NCI-H2081 treated with DMSO at 0.1 percent for 48 hours (cell line): ENCODE measurements at regions not wholly inside any gene's neighbourhood (a gene's known extent, or its start where the extent isn't known, plus 50 kb on each side); places are given as distances from the start of the nearest gene placed in this dataset.
A peak's percentile ranks its signal among the peaks of the same experiment; 100 is the strongest.
"Not testable (repeated sequence)": the region's sequence is repeated elsewhere in the genome, so short reads cannot be mapped to it uniquely, and the experiment has no call there.

Source experiments
- DNase-seq: peaks from one replicate; lab custom pipeline; 2025; lab: John Stamatoyannopoulos, UW

GRCh38 chr5:18461766-18462165 is 827.5 kb downstream of the TAF11L14 start:
- no peak for DNase-seq

GRCh38 chr5:18465833-18466681 is 831.8 kb downstream of the TAF11L14 start:
- peak; percentile 83 for DNase-seq

GRCh38 chr5:18466731-18467130 is 832.5 kb downstream of the TAF11L14 start:
- no peak for DNase-seq

GRCh38 chr5:18471791-18472190 is 837.5 kb downstream of the TAF11L14 start:
- not testable (repeated sequence) for DNase-seq

- DNase-seq, result no peak
Observed at GRCh38 chr5:18483451-18483850, 849.2 kb downstream of the TAF11L14 start.

GRCh38 chr5:18487928-18488480 is 853.7 kb downstream of the TAF11L14 start:
- DNase-seq, result no peak

- no peak for DNase-seq
Observed at GRCh38 chr5:18489703-18490102, 855.4 kb downstream of the TAF11L14 start.

GRCh38 chr5:18491349-18491748 is 857.1 kb downstream of the TAF11L14 start:
- DNase-seq, result no peak

- DNase-seq, result no peak
Observed at GRCh38 chr5:18495157-18495556, 860.9 kb downstream of the TAF11L14 start.

- no peak for DNase-seq
Observed at GRCh38 chr5:18496041-18496440, 861.8 kb downstream of the TAF11L14 start.

GRCh38 chr5:18497089-18497488 is 862.8 kb downstream of the TAF11L14 start:
- no peak for DNase-seq

- no peak for DNase-seq
Observed at GRCh38 chr5:18503797-18504328, 869.6 kb downstream of the TAF11L14 start.

GRCh38 chr5:18507114-18507513 is 872.9 kb downstream of the TAF11L14 start:
- DNase-seq, result no peak

GRCh38 chr5:18517641-18518380 is 883.6 kb downstream of the TAF11L14 start:
- no peak for DNase-seq

- no peak for DNase-seq
Observed at GRCh38 chr5:18523380-18523779, 889.1 kb downstream of the TAF11L14 start.

GRCh38 chr5:18526792-18527405 is 892.6 kb downstream of the TAF11L14 start:
- DNase-seq, result no peak

- DNase-seq, result no peak
Observed at GRCh38 chr5:18533137-18533536, 898.9 kb downstream of the TAF11L14 start.

- no peak for DNase-seq
Observed at GRCh38 chr5:18534119-18534518, 899.9 kb downstream of the TAF11L14 start.

- not testable (repeated sequence) for DNase-seq
Observed at GRCh38 chr5:18535753-18536152, 901.5 kb downstream of the TAF11L14 start.

GRCh38 chr5:18544421-18544820 is 910.2 kb downstream of the TAF11L14 start:
- no peak for DNase-seq

GRCh38 chr5:18546591-18546990 is 912.3 kb downstream of the TAF11L14 start:
- no peak for DNase-seq

GRCh38 chr5:18551716-18552115 is 917.5 kb downstream of the TAF11L14 start:
- no peak for DNase-seq
